ENCODE measurements at regions not wholly inside any gene's neighbourhood (a gene's known extent, or its start where the extent isn't known, plus 50 kb on each side); places are given as distances from the start of the nearest gene placed in this dataset.

DNA sequence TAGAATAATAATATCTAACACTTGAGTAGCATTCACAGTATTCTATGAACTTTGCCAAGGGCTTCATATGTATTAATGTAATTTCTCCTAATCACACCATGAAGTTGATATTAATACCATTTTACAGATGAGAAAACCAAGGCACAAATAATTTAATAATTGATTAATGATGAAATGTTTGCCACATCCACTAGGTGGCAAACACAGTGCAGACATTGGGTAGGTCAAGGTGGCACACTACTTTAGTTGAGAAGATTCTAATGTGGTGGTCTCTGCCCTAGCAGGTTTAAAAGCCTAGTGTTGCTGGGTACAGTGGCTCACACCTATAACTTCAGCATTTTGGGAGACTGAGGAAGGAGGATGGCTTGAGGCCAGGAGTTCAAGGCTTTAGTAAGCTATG lies 412.4 kb downstream of the SUCLA2 start:
- no peaks in the 10 kb centered on the region for H3K4me1 ChIP-seq
- no peak overlapping the region for H3K27ac ChIP-seq
- ATAC-seq (no peak), DNase-seq (no peak)
- no peaks in the 10 kb centered on the region for H3K36me3 ChIP-seq
- H3K27me3 ChIP-seq: no peaks in the 10 kb centered on the region
- intact Hi-C loops (cut with DNase I): no loop called here
- no peak overlapping the region for H3K4me3 ChIP-seq
- peaks cover 0 to 14% (median 0%) of the 10 kb centered on the region in 12 donors for H3K9me3 ChIP-seq
- TF ChIP-seq CTCF (IDR thresholded peaks at IDR 0.05): no peak

DNA sequence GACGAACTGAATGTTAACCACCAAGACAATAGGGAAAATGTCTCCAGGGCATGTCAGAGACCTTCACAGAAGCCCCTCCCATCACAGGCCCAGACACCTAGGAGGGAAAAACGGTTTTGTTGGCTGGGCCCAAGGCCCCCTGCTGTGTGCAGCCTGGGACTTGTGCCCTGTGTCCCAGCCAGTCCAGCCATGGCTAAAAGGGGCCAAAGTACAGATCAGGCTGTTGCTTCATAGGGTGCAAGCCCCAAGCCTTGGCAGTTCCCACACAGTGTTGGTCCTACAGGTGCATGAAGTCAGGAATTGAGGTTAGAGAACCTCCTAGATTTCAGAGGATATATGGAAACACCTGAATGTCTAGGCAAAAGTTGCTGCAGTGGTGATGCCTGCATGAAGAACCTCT lies 428.7 kb downstream of the SUCLA2 start:
- ATAC-seq: no peak
- Histone ChIP-seq H3K9me3 (peaks cover 0 to 75% (median 22%) of the 10 kb centered on the region in 12 donors), H3K4me1 (no peaks in the 10 kb centered on the region), H3K4me3 (no peak overlapping the region), H3K36me3 (no peaks in the 10 kb centered on the region), H3K27ac (no peak overlapping the region), H3K27me3 (no peaks in the 10 kb centered on the region)
- DNase-seq: no peak
- intact Hi-C loops (cut with DNase I): no loop called here
- no peak for TF ChIP-seq CTCF (IDR thresholded peaks at IDR 0.05)
- 37 to 55% (median 52%) methylated on average over 2 of the region's 2 CpGs for WGBS, 4 donors

GRCh38 chr13:47564041-47564440 lies 437.0 kb downstream of the SUCLA2 start:
- TF ChIP-seq CTCF (IDR thresholded peaks at IDR 0.05) (no peak), POLR2A (IDR thresholded peaks at IDR 0.05) (no peak)
- DNase-seq (no peak), ATAC-seq (no peak)

DNA sequence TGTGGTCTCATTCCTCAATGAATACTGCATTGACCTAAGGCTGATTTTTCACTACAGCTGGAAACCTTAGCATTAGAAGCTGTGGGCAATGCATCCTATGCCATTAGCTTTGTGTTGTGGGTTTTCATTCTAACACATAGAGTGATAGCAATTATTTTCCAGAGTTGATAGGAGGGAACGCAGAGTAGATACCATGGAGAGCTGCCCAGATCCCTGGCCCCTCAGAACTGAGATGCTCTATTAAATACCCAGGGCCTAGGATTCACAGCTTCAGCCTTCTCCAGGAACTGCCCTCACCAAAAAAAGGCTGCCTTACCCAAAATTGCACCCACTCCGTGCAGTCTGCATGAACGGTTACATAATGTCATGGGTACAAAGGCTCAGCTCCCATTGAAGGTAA lies 444.4 kb downstream of the SUCLA2 start:
- intact Hi-C loops (cut with DNase I): no loop called here
- H3K27me3 ChIP-seq: no peaks in the 10 kb centered on the region
- no peak for TF ChIP-seq CTCF (IDR thresholded peaks at IDR 0.05)
- TF ChIP-seq POLR2A (IDR thresholded peaks at IDR 0.05): no peak
- no peak overlapping the region for H3K4me3 ChIP-seq
- H3K9me3 ChIP-seq: no peaks in the 10 kb centered on the region
- ATAC-seq (no peak), DNase-seq (no peak)
- no peaks in the 10 kb centered on the region for H3K4me1 ChIP-seq
- H3K27ac ChIP-seq: no peak overlapping the region
- H3K36me3 ChIP-seq: no peaks in the 10 kb centered on the region
- 74 to 87% (median 76%) methylated on average over 3 of the region's 3 CpGs for WGBS, 4 donors

More at GRCh38 chr13:47564041-47564440, 437.0 kb downstream of the SUCLA2 start:
- Histone ChIP-seq H3K4me1 (no peaks in the 10 kb centered on the region), H3K9me3 (peaks cover 0 to 30% (median 4%) of the 10 kb centered on the region in 12 donors), H3K36me3 (no peaks in the 10 kb centered on the region), H3K27me3 (peaks cover 0 to 7% (median 0%) of the 10 kb centered on the region in 9 donors), H3K27ac (no peak overlapping the region), H3K4me3 (no peak overlapping the region)
- WGBS, 4 donors: 43 to 52% (median 43%) methylated on average over 3 to 7 of the region's 7 CpGs
- intact Hi-C loops (cut with DNase I): no loop called here

All from heart left ventricle (tissue), 16 donors.